CD14-positive monocyte (primary cell): ENCODE measurements at regions not wholly inside any gene's neighbourhood (a gene's known extent, or its start where the extent isn't known, plus 50 kb on each side); places are given as distances from the start of the nearest gene placed in this dataset.
A peak's percentile ranks its signal among the peaks of the same experiment; 100 is the strongest.

Experiments used
- DNase-seq, 3 donors: peaks; one replicate each; pipeline ENCODE4 v3.0.0-alpha.2; 2011 to 2022
- H2AFZ ChIP-seq: 2 replicates; pipeline ENCODE4 v1.6.0; 2012; ENCODE audit warnings: mild to moderate bottlenecking, low read depth, low read length, inconsistent platforms; ENCODE audit not compliant: insufficient read depth, poor library complexity, severe bottlenecking
- H3K27ac ChIP-seq, 2 donors: 1 replicate in 1 of 2; 2 replicates in 1 of 2; pipeline ENCODE4 v1.5.1; 2012 to 2013; ENCODE audit warnings: low read length in 2 of 2, control low read depth in 1 of 2, inconsistent platforms in 1 of 2, low read depth in 1 of 2, mild to moderate bottlenecking in 1 of 2
- H3K27me3 ChIP-seq, 2 donors: one replicate each; pipeline versions ENCODE4 v1.6.0 to v1.6.1; 2011 to 2013; ENCODE audit warnings: low read length in 2 of 2; ENCODE audit not compliant: control insufficient read depth in 2 of 2, insufficient read depth in 2 of 2
- H3K36me3 ChIP-seq, 2 donors: replicated peaks in 1 of 2; 1 replicate in 1 of 2; 2 replicates in 1 of 2; pipeline versions ENCODE4 v1.5.1 to v1.6.1; 2012 to 2013; ENCODE audit warnings: low read length in 2 of 2, control low read depth in 1 of 2, inconsistent platforms in 1 of 2, mild to moderate bottlenecking in 1 of 2; ENCODE audit not compliant: insufficient read depth in 2 of 2, control insufficient read depth in 1 of 2
- H3K4me1 ChIP-seq, 2 donors: 1 replicate in 1 of 2; 2 replicates in 1 of 2; pipeline versions ENCODE4 v1.5.1 to v1.6.1; 2012 to 2013; ENCODE audit warnings: low read length in 2 of 2, control low read depth in 1 of 2, inconsistent platforms in 1 of 2, mild to moderate bottlenecking in 1 of 2, moderate library complexity in 1 of 2; ENCODE audit not compliant: insufficient read depth in 2 of 2, control insufficient read depth in 1 of 2
- H3K4me2 ChIP-seq: replicated peaks from 2 replicates; pipeline ENCODE3; 2012; ENCODE audit warnings: low read length, moderate library complexity, mild to moderate bottlenecking; ENCODE audit not compliant: poor library complexity, severe bottlenecking; ENCODE audit errors: extremely low read depth
- H3K4me3 ChIP-seq, 3 experiments: fragments of 200-600 bp in 1 of 3; sonication (generic) in 1 of 3; replicated peaks in 1 of 3; 1 replicate in 2 of 3; 2 replicates in 1 of 3; pipeline ENCODE4 v1.5.1; 2011 to 2013; ENCODE audit warnings: low read length in 3 of 3, mild to moderate bottlenecking in 3 of 3, control low read depth in 2 of 3, low read depth in 2 of 3, inconsistent platforms in 1 of 3, moderate library complexity in 1 of 3
- H3K79me2 ChIP-seq: 2 replicates; pipeline ENCODE4 v1.6.0; 2012; ENCODE audit warnings: mild to moderate bottlenecking, control low read depth, inconsistent platforms, low read length, moderate library complexity; ENCODE audit not compliant: insufficient read depth
- H3K9ac ChIP-seq: 2 replicates; pipeline ENCODE4 v1.6.0; 2017; ENCODE audit warnings: low read length, mild to moderate bottlenecking; ENCODE audit not compliant: insufficient read depth, poor library complexity, severe bottlenecking
- H3K9me3 ChIP-seq, 2 donors: replicated peaks in 1 of 2; 1 replicate in 1 of 2; 2 replicates in 1 of 2; pipeline versions ENCODE4 v1.5.1 to v1.6.1; 2012 to 2013; ENCODE audit warnings: low read length in 2 of 2, control low read depth in 1 of 2; ENCODE audit not compliant: control insufficient read depth in 1 of 2, insufficient read depth in 1 of 2
- H4K20me1 ChIP-seq: 2 replicates; pipeline ENCODE4 v1.6.0; 2012; ENCODE audit warnings: mild to moderate bottlenecking, low read length, control low read depth, moderate library complexity; ENCODE audit not compliant: insufficient read depth
- H3K27ac Mint-ChIP-seq, 7 donors: one replicate each; pipeline ENCODE4 v1.8.0; 2020; ENCODE audit warnings: mild to moderate bottlenecking in 7 of 7, mixed read lengths in 7 of 7, moderate library complexity in 6 of 7, inconsistent platforms in 2 of 7
- H3K27me3 Mint-ChIP-seq, 3 donors: one replicate each; pipeline ENCODE4 v1.8.0; 2021 to 2022; ENCODE audit warnings: low read depth in 3 of 3, mild to moderate bottlenecking in 3 of 3, mixed read lengths in 3 of 3, moderate library complexity in 3 of 3, inconsistent platforms in 1 of 3
- H3K36me3 Mint-ChIP-seq, 2 donors: one replicate each; pipeline ENCODE4 v1.8.0; 2020; ENCODE audit warnings: mixed read lengths in 2 of 2, inconsistent platforms in 1 of 2, mild to moderate bottlenecking in 1 of 2
- H3K4me1 Mint-ChIP-seq: one replicate; pipeline ENCODE4 v1.8.0; 2020; ENCODE audit warnings: mild to moderate bottlenecking, mixed read lengths
- H3K4me3 Mint-ChIP-seq, 2 donors: one replicate each; pipeline ENCODE4 v1.8.0; 2020; ENCODE audit warnings: mild to moderate bottlenecking in 2 of 2, mixed read lengths in 2 of 2, moderate library complexity in 1 of 2
- H3K9me3 Mint-ChIP-seq, 7 donors: one replicate each; pipeline ENCODE4 v1.8.0; 2020 to 2022; ENCODE audit warnings: mixed read lengths in 7 of 7, mild to moderate bottlenecking in 6 of 7, moderate library complexity in 6 of 7, inconsistent platforms in 2 of 7
- CTCF ChIP-seq: fragments of 200-600 bp; IDR thresholded peaks from one replicate; pipeline ENCODE4 v1.8.0; 2022; ENCODE audit warnings: antibody characterized with exemption, mild to moderate bottlenecking
- WGBS: methylation state at CpG from one replicate; pipeline ENCODE4 v1.1.5; 2013; ENCODE audit warnings: missing lambda C conversion rate; ENCODE audit not compliant: insufficient coverage; 5-methylcytosine and 5-hydroxymethylcytosine counted together
- intact Hi-C, 2 donors: fragments of 100-400 bp; cut with micrococcal nuclease; formaldehyde crosslinking; loops; one replicate each; pipeline versions ENCODE4 v1.15.0 to v1.15.1; 2023

DNA sequence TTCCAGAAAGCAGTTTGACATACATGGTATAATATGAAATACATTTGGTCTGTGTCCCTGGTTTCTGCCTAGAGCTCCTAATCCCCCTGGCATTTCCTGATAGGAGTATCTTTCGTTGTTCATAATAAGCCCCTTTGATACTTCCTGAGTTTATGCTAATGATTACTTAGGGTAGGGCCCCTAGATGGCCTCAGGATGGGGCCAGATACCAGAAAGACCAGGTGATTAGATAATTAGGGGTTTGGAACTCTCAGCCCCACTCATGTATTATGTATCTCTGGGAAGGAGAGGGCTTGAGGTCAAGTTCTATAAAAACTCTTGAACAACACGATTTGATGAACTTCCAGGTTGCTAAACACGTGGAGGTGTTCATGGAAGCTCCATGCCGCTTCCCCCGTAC is 163.3 kb upstream of the ZNF608 start:
- Histone ChIP-seq H3K27me3 (no peaks in the 10 kb centered on the region), H4K20me1 (no peaks in the 10 kb centered on the region), H3K9ac (no peak overlapping the region), H3K9me3 (no peaks in the 10 kb centered on the region), H3K4me1 (peaks cover 40 to 51% of the 10 kb centered on the region in 2 donors), H3K4me2 (no peak overlapping the region), H2AFZ (no peak overlapping the region), H3K27ac (no peak overlapping the region), H3K36me3 (no peaks in the 10 kb centered on the region), H3K4me3 (no peak overlapping the region), H3K79me2 (no peaks in the 10 kb centered on the region)
- 100% methylated on average over 1 of the region's 5 CpGs for WGBS
- Mint-ChIP-seq H3K4me3 (no peak overlapping the region), H3K9me3 (peaks cover 0 to 3% (median 0%) of the 10 kb centered on the region in 7 donors), H3K27ac (peak overlapping the region in 1 of 7 donors; percentile 62), H3K4me1 (peaks cover 46% of the 10 kb centered on the region), H3K27me3 (peaks cover 0 to 5% (median 3%) of the 10 kb centered on the region in 3 donors), H3K36me3 (peaks cover 0 to 2% of the 10 kb centered on the region in 2 donors)
- intact Hi-C loops: loop anchor here in 1 of 2 donors (10.0 kb wide), 1 partner anchor 55 kb away; no protein-coding TSS in a partner anchor
- no peak for TF ChIP-seq CTCF
- no peak for DNase-seq

GRCh38 chr5:124910354-124911016 is 164.0 kb upstream of the ZNF608 start:
- intact Hi-C loops: loop anchor here in 1 of 2 donors (10.0 kb wide), 1 partner anchor 56 kb away; no protein-coding TSS in a partner anchor
- H4K20me1 ChIP-seq: no peaks in the 10 kb centered on the region
- H3K9me3 ChIP-seq: no peaks in the 10 kb centered on the region
- no peaks in the 10 kb centered on the region for H3K36me3 ChIP-seq
- Mint-ChIP-seq H3K27ac (no peak overlapping the region), H3K36me3 (peaks cover 0 to 3% of the 10 kb centered on the region in 2 donors), H3K9me3 (peaks cover 0 to 5% (median 3%) of the 10 kb centered on the region in 7 donors), H3K4me1 (peaks cover 46% of the 10 kb centered on the region), H3K4me3 (no peak overlapping the region), H3K27me3 (peaks cover 0 to 5% (median 1%) of the 10 kb centered on the region in 3 donors)
- no peak overlapping the region for H3K4me3 ChIP-seq
- no peaks in the 10 kb centered on the region for H3K27me3 ChIP-seq
- H3K4me1 ChIP-seq: peaks cover 40 to 51% of the 10 kb centered on the region in 2 donors
- no peak overlapping the region for H3K9ac ChIP-seq
- no peak overlapping the region for H3K27ac ChIP-seq
- WGBS: no CpG with 5 or more reads among the region's 3 CpGs
- no peak overlapping the region for H2AFZ ChIP-seq
- TF ChIP-seq CTCF: no peak
- no peak overlapping the region for H3K4me2 ChIP-seq
- DNase-seq: no peak
- H3K79me2 ChIP-seq: no peaks in the 10 kb centered on the region
